ENCODE measurements at regions not wholly inside any gene's neighbourhood (a gene's known extent, or its start where the extent isn't known, plus 50 kb on each side); places are given as distances from the start of the nearest gene placed in this dataset.

DNA sequence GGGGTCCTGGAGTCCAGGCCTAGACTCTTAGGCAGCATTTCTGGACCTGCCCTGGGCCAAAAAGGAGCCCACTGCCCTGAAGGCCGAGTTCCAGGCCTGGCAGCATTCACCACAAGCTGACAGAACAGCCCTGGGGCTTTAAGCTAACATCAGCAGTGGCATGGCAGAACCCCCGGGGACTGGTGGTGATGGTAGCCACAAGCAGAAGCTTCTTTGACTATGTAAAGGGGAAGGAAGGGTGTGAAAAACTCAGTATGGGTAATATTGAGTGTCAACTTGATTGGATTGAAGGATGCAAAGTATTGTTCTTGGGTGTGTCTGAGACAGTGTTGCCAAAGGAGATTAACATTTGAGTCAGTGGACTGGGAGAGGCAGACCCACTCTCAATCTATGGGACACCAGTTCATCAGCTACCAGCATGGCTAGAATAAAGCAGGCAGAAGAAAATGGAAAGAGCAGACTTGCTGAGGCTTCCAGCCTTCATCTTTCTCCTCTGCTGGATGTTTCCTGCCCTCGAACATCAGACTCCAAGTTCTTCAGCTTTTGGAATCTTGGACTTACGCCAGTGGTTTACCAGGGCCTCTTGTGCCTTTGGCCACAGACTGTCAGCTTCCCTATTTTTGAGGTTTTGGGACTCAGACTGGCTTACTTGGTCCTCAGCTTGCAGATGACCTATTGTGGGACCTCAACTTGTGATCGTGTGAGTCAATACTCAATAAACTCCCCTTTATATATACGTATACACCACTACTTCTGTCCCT is 661.0 kb upstream of the C9orf72 start:
- TF ChIP-seq, protein P1, sequence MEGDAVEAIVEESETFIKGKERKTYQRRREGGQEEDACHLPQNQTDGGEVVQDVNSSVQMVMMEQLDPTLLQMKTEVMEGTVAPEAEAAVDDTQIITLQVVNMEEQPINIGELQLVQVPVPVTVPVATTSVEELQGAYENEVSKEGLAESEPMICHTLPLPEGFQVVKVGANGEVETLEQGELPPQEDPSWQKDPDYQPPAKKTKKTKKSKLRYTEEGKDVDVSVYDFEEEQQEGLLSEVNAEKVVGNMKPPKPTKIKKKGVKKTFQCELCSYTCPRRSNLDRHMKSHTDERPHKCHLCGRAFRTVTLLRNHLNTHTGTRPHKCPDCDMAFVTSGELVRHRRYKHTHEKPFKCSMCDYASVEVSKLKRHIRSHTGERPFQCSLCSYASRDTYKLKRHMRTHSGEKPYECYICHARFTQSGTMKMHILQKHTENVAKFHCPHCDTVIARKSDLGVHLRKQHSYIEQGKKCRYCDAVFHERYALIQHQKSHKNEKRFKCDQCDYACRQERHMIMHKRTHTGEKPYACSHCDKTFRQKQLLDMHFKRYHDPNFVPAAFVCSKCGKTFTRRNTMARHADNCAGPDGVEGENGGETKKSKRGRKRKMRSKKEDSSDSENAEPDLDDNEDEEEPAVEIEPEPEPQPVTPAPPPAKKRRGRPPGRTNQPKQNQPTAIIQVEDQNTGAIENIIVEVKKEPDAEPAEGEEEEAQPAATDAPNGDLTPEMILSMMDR (IDR thresholded peaks at IDR 0.05), result no peak
- TF ChIP-seq EP300 (IDR thresholded peaks at IDR 0.05), result no peak
- no peak for TF ChIP-seq POLR2A (IDR thresholded peaks at IDR 0.05)

All from ovary (tissue), 3 donors.